Osteoblast (primary cell): ENCODE measurements at regions not wholly inside any gene's neighbourhood (a gene's known extent, or its start where the extent isn't known, plus 50 kb on each side); places are given as distances from the start of the nearest gene placed in this dataset.

Source experiments
- DNase-seq: peaks from one replicate; pipeline ENCODE4 v3.0.0; 2011; ENCODE audit warnings: low spot score, mixed read lengths; ENCODE audit not compliant: insufficient read length; ENCODE audit errors: missing footprints
- H2AFZ ChIP-seq: 2 replicates; pipeline ENCODE4 v1.6.0; 2011; ENCODE audit warnings: mild to moderate bottlenecking, low read length
- H3K27ac ChIP-seq: 2 replicates; pipeline ENCODE4 v1.5.1; 2011; ENCODE audit warnings: mild to moderate bottlenecking, low read depth, low read length, moderate library complexity
- H3K27me3 ChIP-seq: 2 replicates; pipeline ENCODE4 v1.6.0; 2012; ENCODE audit warnings: mild to moderate bottlenecking, control low read depth, inconsistent platforms, low read length, moderate library complexity; ENCODE audit not compliant: insufficient read depth
- H3K36me3 ChIP-seq: 2 replicates; pipeline ENCODE4 v1.5.1; 2011; ENCODE audit warnings: mild to moderate bottlenecking, low read length, control low read depth, moderate library complexity; ENCODE audit not compliant: insufficient read depth
- H3K4me1 ChIP-seq: 2 replicates; pipeline ENCODE4 v1.5.1; 2011; ENCODE audit warnings: mild to moderate bottlenecking, low read length, control low read depth, moderate library complexity; ENCODE audit not compliant: insufficient read depth
- H3K4me2 ChIP-seq: 2 replicates; pipeline ENCODE4 v1.6.0; 2011; ENCODE audit warnings: mild to moderate bottlenecking, low read length; ENCODE audit not compliant: insufficient read depth
- H3K4me3 ChIP-seq: fragments of 200-600 bp; sonication (generic); 3 replicates; pipeline ENCODE4 v1.5.1; 2012; ENCODE audit warnings: mild to moderate bottlenecking, low read length, inconsistent platforms; ENCODE audit not compliant: insufficient read depth
- H3K79me2 ChIP-seq: 2 replicates; pipeline ENCODE4 v1.6.0; 2012; ENCODE audit warnings: mild to moderate bottlenecking, low read length, control low read depth, inconsistent platforms; ENCODE audit not compliant: insufficient read depth
- H3K9me3 ChIP-seq: 2 replicates; pipeline ENCODE4 v1.5.1; 2011; ENCODE audit warnings: low read depth, low read length, control low read depth
- H4K20me1 ChIP-seq: 2 replicates; pipeline ENCODE4 v1.6.0; 2012; ENCODE audit warnings: mild to moderate bottlenecking, low read length, control low read depth; ENCODE audit not compliant: insufficient read depth
- TF ChIP-seq, protein P1 (sequence below): IDR thresholded peaks from 2 replicates; pipeline ENCODE4 v1.5.1; 2011; ENCODE audit warnings: mild to moderate bottlenecking, low read depth, low read length, moderate library complexity; ENCODE audit errors: extremely low read depth

DNA sequence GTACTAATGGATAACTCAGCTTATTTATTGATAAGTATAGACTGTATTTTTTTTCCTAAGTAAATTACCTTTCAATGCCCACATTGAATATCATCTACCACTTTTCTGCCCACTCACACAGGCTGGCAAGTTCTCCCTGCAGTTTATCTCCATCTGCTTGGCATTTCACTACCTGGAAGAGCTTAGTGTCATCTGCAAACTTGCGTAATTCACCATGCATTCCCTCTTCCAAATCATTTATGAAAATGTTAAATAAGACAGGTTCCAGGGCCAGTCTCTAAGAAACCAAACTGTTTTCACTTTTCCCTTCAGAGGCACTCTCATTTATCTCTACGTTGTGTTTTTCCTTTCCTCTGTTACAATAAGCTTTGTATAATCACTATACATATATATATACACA lies 1076.6 kb downstream of the IGSF11 start:
- Histone ChIP-seq H3K27me3 (no peaks in the 10 kb centered on the region), H3K36me3 (no peaks in the 10 kb centered on the region), H3K9me3 (no peaks in the 10 kb centered on the region), H4K20me1 (no peaks in the 10 kb centered on the region), H2AFZ (no peak overlapping the region), H3K4me3 (no peak overlapping the region), H3K79me2 (no peaks in the 10 kb centered on the region), H3K4me2 (no peak overlapping the region), H3K4me1 (no peaks in the 10 kb centered on the region), H3K27ac (no peak overlapping the region)
- no peak for DNase-seq
- TF ChIP-seq, protein P1, sequence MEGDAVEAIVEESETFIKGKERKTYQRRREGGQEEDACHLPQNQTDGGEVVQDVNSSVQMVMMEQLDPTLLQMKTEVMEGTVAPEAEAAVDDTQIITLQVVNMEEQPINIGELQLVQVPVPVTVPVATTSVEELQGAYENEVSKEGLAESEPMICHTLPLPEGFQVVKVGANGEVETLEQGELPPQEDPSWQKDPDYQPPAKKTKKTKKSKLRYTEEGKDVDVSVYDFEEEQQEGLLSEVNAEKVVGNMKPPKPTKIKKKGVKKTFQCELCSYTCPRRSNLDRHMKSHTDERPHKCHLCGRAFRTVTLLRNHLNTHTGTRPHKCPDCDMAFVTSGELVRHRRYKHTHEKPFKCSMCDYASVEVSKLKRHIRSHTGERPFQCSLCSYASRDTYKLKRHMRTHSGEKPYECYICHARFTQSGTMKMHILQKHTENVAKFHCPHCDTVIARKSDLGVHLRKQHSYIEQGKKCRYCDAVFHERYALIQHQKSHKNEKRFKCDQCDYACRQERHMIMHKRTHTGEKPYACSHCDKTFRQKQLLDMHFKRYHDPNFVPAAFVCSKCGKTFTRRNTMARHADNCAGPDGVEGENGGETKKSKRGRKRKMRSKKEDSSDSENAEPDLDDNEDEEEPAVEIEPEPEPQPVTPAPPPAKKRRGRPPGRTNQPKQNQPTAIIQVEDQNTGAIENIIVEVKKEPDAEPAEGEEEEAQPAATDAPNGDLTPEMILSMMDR, result no peak

DNA sequence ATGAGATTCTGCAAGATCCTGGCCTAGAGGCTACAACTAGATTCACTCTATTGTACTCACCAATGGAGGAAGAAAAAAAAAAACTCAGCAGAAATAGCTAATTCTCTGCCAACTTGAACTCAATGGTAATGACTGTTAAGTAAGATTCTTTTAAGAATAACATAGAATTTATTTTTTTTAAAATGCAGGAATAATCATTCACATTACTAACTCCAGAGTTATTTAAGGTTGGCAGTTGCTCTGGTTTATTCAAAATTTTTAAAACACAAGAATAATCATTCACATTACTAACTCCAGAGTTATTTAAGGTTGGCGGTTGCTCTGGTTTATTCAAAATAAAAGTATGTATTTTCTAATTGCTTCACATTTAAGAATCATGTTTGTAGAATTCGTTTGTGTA lies 1071.9 kb downstream of the IGSF11 start:
- TF ChIP-seq, protein P1, result no peak
- Histone ChIP-seq H3K79me2 (no peaks in the 10 kb centered on the region), H2AFZ (no peak overlapping the region), H3K27me3 (no peaks in the 10 kb centered on the region), H3K9me3 (no peaks in the 10 kb centered on the region), H3K4me1 (no peaks in the 10 kb centered on the region), H3K4me2 (no peak overlapping the region), H3K27ac (no peak overlapping the region), H3K4me3 (no peak overlapping the region), H3K36me3 (no peaks in the 10 kb centered on the region), H4K20me1 (no peaks in the 10 kb centered on the region)
- no peak for DNase-seq

DNA sequence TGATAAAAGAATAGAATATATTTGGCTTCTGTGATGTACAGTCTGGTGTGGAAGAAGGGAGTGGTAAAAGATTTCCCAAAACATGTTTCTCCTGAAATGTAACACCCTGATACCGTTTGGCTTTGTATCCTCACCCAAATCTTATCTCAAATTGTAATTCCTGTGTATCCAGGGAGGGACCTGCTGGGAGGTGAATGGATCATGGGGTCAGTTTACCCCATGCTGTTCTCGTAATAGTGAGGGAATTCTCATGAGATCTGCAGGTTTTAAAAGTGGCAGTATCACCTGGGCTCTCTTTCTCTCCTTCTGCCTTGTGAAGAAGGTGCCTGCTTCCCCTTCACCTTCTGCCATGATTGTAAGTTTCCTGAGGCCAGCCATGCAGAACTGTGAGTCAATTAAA lies 1070.8 kb downstream of the IGSF11 start:
- no peak overlapping the region for H3K4me3 ChIP-seq
- no peak overlapping the region for H2AFZ ChIP-seq
- H3K36me3 ChIP-seq, result no peaks in the 10 kb centered on the region
- H4K20me1 ChIP-seq, result no peaks in the 10 kb centered on the region
- H3K27ac ChIP-seq, result no peak overlapping the region
- H3K9me3 ChIP-seq, result no peaks in the 10 kb centered on the region
- DNase-seq, result no peak
- no peak overlapping the region for H3K4me2 ChIP-seq
- H3K4me1 ChIP-seq, result no peaks in the 10 kb centered on the region
- no peaks in the 10 kb centered on the region for H3K79me2 ChIP-seq
- no peaks in the 10 kb centered on the region for H3K27me3 ChIP-seq
- TF ChIP-seq, protein P1, result no peak

DNA sequence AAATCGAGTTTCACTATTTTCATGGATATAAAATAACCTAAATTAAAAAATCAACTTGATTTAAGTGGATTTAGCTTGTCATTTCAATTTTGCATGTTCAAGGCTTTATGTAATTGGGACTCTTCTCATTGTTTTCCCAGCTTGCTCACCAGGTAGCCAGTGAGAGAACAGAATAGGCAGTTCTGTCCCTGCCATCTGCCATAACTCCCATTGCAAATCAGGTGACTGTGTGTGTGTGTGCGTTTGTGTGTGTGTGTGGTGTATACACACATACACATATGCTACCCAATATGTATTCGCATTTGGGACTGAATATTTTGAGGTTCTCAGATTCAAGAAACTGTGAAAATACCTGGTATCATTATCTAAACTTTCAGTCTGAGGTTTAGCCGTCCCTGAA lies 1069.8 kb downstream of the IGSF11 start:
- no peak overlapping the region for H3K4me3 ChIP-seq
- no peaks in the 10 kb centered on the region for H4K20me1 ChIP-seq
- no peak overlapping the region for H2AFZ ChIP-seq
- DNase-seq, result no peak
- H3K4me2 ChIP-seq, result no peak overlapping the region
- no peaks in the 10 kb centered on the region for H3K9me3 ChIP-seq
- H3K4me1 ChIP-seq, result no peaks in the 10 kb centered on the region
- no peaks in the 10 kb centered on the region for H3K27me3 ChIP-seq
- H3K27ac ChIP-seq, result no peak overlapping the region
- TF ChIP-seq, protein P1, result no peak
- no peaks in the 10 kb centered on the region for H3K79me2 ChIP-seq
- no peaks in the 10 kb centered on the region for H3K36me3 ChIP-seq
